HG02840 (cell line): ENCODE measurements at regions not wholly inside any gene's neighbourhood (a gene's known extent, or its start where the extent isn't known, plus 50 kb on each side); places are given as distances from the start of the nearest gene placed in this dataset.
"Not testable (repeated sequence)": the region's sequence is repeated elsewhere in the genome, so short reads cannot be mapped to it uniquely, and the experiment has no call there.

Experiments used
- ATAC-seq: cut with Tn5 transposase; IDR thresholded peaks from one replicate; pipeline ENCODE4 v1.9.1; 2021; ENCODE audit warnings: mild to moderate bottlenecking, moderate library complexity, moderate number of reproducible peaks; ENCODE audit not compliant: unreplicated experiment, low FRiP score

DNA sequence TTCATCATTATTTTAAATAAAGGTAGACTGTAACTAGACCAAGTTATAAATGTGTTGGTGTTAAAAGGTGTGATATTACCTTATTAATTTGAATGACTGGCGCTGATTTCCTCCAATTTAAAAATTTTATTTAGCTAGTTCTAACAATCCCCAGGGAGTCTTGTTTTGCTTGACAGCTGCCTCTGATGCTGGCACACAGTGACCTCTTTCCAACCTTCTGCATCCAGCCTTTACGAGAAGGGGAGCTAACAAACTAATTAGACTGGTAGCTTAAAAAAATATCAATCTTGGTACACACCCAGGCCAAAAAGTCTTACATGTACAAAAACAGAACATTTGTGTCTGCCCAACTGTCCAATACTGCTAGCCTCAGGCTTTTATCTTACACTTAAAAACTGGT lies 51.8 kb upstream of the ENPEP start:
- ATAC-seq = no peak

DNA sequence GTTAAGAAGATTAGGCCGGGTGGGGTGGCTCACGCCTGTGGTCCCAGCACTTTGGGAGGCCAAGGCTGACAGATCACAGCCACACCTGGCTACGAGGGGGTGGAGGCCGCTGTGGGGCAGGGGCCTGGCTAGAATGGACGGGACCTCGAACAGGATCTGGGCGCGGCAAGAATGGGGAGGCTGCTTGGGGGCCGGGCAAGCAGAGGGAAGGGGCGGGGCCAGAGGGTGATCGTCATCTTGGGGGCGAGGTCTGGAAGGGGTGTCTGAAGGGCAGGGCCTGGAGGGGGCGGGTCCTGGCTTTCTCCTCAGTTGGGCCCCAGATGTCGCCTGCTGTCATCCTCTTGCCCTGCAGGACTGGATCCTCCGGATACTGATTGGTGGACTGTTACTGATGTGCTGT lies 57.3 kb upstream of the ENPEP start:
- ATAC-seq = no peak

DNA sequence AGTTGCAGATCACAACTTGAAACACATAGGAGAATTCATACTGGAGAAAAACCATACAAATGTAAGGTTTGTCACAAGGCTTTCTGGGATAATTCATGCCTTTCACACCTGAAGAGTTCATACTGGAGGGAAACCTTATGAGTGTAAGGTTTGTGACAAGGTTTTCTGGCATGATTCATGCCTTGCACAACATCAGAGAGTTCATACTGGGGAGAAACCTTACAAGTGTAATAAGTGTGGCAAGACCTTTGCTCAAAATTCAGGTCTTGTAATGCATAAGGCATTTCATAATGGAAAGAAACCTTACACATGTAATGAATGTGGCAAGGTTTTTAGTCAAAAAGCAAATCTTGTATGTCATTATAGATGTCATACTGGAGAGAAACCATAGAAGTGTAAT lies 58.8 kb upstream of the ENPEP start:
- ATAC-seq = no peak

DNA sequence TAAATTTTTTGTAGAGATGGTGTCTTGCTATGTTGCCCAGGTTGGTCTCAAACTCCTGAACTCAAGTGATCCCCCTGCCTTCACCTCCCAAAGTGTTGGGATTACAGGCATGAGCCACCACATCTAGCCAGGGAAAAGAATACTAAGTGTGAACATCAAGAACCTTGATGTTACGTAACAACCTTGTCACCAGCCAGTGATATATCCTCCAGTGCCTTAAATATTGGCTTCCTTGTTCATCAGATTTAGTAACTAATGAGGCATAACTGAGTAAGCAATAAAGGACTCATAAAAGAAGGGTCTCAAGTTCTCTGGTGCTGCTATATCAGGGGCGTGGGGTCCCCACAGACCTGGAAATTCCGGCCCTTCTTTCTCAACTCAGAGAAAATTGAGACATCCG lies 60.5 kb upstream of the ENPEP start:
- ATAC-seq = no peak

DNA sequence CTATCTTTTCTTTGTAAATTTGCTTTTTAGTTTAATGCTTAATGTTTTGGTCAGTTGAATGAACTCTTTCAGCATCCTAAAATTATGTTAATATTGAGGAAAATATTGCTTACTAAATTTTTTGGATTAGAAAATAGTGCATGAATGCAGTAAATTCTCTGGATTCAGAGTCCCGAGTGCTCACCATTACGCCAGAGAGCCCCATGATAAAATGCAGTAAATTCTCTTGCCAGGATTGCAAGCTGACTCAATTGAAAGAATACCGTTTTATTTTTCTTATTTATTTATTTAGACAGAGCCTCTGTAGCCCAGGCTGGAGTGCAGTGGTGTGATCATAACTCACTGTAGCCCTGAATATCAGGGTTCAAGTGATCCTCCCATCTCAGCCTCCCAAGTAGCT lies 60.9 kb upstream of the ENPEP start:
- ATAC-seq = no peak

DNA sequence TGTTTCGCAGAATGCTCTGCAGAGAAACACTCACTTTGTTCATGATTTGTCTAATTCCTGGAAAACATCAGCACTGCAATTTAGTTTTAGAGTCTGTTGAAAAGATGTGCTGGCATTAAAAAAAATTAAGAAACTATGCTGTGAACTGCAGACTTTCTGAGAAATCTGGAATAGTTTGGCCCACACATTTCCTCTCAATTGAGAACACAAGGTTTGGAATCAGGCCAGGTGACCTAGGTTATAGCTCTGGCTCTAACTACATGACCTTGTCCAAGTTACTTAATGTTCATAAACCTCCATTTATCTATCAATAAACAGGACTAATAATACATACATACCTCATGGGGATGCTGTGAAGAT lies 61.4 kb upstream of the ENPEP start:
- no peak for ATAC-seq

DNA sequence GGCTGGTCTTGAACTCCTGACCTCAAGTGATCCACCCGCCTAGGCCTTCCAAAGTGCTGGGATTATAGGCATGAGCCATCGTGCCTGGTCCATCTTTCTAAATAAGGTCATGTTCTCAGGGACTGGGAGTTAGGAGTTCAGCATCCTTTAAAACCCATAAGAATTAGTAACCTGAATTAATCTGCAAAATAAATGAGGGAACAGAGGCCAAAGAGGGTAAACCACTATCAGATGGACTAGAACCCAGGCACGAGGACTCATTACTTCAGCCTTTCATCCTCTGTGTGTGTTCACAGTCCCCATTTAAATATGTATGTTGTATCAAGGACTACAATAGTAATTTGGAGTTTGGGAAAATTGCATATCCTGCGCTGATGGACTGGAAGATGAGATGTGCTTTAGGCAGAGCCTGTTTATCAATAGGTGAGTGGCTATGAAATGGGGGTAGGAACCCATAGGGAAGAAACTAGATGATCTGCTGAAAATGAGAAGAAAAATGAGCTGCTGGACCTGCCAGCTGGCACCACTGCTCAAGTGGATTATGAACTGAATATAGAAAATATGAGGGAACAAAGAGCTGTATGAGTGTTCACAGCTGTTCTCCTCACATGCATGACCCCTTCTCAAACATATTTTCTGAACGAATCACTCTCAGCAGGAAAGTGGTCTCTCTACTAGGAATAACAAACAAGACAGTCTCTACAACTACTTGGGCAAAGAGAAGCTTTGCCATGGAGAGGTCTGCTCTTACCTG lies 62.0 kb upstream of the ENPEP start:
- not testable (repeated sequence) for ATAC-seq

DNA sequence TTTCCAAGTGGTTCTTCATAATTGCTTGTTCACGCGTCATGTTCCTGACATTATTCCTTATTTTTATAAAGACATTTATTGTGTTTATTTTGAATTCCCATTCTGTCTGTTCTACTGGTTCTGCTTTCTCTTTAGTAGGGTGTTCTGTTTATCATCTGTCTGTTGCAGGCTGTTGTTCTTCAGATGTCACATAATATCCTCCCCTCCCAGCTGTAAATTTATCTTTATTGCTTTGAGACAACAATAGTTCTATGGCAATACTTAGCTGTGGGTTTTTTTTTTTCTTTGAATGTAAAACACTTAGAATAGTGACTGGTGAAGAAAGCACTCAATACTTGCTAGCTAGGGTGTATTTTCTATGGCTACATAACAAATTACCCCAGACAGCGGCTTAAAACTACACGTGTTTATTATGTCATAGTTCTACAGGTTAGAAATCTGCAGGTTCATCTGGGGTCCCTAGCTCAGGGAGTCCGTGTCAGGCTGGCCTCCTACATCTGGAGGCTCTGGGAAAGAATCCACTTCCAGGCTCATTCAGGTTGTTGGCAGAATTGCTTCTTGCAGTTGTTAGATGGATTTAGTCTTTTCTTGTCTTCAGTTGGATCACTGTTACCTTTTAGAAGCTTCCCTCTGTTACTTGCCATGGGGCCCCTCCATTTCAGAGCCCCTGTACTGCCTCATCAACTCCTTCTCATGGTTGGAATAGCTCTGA lies 63.4 kb upstream of the ENPEP start:
- ATAC-seq = no peak

DNA sequence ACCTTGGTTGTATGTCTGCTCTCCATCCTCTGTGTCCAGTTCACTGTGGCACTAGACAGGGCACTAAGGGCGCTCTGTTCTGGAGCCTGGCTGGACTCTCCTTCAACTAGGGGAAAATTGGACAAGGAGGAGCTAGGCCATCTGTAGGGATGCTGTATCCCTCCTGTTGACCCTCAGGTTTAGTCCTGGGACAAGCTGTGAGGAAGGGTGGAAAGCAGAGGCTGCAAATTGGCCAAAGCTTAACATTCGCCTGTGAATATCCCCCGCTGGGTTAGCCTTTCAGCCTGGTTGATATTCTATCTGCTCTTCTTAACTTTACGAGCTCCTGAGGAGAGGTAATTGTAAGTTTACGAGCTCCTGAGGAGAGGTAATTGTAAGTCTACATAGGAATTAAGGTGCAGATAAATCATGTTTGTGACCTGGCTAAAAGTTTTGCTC lies 64.4 kb upstream of the ENPEP start:
- ATAC-seq = no peak

DNA sequence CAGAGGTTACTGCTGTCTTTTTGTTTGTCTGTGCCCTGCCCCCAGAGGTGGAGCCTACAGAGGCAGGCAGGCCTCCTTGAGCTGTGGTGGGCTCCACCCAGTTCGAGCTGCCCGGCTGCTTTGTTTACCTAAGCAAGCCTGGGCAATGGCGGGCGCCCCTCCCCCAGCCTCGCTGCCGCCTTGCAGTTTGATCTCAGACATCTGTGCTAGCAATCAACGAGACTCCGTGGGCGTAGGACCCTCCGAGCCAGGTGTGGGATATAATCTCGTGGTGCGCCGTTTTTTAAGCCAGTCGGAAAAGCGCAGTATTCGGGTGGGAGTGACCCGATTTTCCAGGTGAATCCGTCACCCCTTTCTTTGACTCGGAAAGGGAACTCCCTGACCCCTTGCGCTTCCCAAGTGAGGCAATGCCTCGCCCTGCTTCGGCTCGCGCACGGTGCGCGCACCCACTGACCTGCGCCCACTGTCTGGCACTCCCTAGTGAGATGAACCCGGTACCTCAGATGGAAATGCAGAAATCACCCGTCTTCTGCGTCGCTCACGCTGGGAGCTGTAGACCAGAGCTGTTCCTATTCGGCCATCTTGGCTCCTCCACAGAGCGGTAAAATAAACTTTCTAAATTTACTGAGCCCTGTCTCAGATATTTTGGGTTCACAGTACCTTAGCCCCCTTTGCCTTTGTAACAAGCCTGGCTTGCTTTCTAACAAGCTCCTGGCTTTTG lies 64.9 kb upstream of the ENPEP start:
- not testable (repeated sequence) for ATAC-seq

DNA sequence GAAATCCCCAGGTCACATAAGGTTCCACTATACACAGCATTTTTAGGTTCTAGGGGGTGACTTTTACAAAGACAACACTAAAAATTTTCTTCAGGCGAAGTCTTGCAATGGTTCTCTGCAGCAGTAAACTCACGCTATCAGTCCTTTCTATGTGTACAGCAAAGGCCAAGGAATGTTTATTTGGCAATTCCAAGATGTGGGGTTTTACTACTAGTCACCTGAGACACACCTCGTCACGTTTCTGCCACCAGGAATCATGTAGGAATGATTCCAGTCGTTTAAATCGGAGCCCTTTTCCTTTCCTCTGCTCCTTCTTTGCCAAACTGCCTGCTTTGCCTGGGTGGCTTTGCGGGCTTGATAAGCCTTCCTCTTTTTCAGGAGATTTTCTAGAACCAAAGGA lies 75.9 kb upstream of the ENPEP start:
- ATAC-seq = no peak

DNA sequence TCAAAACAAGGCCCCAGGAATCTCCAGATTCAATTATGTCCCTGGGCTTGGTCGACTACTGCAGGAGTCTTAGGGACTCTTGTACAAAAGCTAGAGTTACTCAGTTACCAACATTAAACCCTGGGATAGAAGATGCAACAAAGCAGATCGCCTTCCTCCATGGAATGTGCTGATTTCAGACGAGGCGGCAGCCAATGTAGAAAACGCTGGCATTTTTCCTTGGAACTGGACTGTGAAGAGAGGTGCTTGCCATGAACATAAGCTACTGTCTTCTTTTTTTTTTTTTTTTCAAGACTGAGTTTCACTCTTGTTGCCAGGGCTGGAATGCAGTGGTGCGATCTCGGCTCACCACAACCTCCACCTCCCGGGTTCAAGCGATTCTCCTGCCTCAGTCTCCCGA lies 76.9 kb upstream of the ENPEP start:
- not testable (repeated sequence) for ATAC-seq

DNA sequence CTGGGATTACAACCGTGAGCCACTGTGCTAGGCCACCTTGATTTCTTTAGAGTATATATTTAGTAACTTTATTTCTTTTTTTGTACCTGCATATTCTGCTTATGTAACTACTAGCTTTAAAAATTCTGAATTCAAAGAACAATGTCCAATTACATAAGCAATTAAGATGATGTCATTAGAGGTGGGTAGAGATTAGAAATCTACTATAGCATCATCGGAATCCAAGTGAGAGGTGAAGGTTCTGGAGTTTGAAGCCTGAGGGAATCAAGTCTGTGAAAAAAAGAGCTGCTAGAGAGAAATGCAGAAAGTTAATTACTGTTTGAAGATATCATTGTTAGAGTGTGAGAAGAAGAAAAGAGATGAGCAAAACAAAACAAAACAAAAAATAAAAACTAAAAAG lies 79.0 kb upstream of the ENPEP start:
- ATAC-seq = no peak

DNA sequence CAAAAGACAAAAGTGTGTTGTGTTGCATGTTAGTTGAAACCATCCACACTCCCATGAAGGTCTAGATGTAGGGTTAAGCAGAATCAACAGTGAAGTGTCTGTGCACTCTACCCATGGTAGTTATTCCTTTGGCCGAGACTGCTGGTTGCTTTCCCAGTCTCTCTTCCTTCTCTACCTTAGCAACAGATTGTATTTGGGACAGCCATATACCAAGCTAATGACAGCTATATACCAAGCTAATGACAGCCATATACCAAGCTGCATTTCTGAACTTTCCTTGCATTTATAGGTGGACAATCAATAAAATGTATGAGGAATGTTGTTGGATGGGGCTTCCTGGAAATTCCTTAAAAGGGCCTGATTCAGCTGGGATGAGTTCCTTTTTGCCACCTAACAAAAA lies 80.5 kb upstream of the ENPEP start:
- ATAC-seq = no peak

DNA sequence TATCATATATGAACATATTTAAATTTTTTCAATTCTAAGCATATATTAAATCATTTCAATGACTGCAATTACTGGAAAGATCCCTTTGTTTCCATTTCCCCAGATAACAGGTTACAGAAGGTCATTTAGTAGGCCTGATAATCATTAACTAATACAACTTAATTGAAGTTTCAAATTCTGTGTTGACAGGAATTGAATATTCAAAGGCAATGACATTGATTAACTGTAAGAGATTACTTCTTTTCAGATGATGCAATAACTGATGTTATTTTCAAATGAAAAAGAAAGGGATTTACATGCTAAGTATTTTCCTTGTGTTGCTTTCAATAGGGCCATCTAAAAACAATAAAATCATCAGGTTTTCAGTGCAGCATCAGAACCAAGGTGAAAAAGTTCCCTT lies 81.1 kb upstream of the ENPEP start:
- ATAC-seq = no peak

DNA sequence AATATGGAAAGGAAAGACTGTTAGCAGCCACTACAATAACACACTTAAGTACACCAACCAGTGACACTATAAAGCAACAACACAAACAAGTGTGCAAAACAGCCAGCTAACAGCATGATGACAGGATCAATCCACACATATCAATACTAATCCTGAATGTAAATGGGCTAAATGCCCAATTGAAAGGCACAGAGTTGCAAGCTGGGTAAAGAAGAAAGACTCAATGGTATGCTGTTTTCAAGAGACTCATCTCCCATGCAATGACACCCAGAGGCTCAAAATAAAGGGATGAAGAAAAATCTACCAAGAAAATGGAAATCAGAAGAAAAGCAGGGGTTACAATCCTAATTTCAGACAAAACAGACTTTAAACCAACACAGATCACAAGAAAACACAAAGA lies 94.2 kb upstream of the ENPEP start:
- no peak for ATAC-seq

DNA sequence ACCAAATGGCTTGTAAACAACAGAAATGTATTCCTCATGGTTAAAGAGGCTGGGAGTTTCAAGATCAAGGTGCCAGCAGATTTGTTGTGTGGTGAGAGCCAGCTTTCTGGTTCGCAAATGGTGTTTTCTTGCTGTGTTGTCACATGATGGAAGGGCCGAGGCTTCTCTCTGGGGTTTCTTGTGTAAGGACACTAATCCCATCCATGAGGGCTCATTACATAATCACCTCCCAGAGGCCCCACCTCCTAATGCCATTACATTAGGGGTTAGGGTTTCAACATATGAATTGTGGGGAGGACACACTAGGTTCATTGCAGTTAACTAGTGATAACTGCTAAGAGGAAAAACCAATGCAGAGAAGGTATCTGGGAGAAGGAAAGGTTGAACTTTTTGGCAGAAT lies 103.5 kb upstream of the ENPEP start:
- no peak for ATAC-seq

DNA sequence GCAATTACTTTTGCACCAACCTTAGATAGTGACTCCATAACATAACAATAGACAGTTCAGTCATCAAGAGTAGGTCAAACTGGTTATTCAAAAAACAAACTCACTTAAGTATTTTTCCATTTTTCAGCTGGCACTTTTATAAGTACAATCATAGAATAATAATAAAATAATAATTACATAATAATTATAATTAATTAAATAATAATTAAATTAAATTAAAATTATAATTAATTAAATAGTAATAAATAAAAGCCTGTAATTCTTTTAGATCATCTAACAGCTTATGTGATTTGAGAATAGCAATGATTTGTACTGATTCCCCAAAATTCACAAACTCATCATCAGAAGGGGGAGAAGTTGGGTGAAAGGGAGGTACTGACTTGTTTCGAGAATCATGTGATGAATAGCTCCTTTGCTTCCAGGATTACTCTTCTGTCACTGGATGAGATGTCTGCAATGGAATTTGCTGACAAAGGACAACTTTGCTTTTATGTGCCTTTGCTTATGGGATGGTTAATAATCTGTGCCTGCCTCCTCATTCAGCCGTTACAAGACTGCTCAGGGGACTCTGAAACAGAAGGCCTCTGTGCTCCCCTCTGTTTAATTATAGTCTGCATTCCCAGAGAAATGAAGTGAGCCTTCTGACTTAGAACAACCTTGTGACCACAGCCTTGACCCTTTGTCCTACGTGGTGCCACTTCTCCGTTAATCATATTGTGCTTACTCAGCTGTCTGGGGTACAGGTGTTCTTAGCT lies 104.8 kb upstream of the ENPEP start:
- no peak for ATAC-seq

DNA sequence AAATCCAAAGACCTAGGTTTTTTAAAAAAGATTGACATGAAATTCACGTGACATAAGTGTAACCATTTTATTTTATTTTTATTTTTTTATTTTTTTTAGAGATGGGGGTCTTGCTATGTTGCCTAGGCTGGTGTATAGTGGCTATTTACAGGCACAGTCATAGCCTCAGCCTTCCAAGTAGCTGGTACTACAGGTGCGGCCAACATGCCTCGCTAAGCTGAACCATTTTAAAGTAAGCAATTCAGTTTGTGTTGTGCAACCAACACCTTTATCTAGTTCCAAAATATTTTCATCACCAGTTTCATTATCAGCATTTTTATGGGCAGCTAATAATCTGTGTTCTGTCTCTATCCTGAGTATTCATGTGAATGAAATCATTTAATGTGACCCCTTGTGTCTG lies 107.5 kb upstream of the ENPEP start:
- ATAC-seq = no peak

DNA sequence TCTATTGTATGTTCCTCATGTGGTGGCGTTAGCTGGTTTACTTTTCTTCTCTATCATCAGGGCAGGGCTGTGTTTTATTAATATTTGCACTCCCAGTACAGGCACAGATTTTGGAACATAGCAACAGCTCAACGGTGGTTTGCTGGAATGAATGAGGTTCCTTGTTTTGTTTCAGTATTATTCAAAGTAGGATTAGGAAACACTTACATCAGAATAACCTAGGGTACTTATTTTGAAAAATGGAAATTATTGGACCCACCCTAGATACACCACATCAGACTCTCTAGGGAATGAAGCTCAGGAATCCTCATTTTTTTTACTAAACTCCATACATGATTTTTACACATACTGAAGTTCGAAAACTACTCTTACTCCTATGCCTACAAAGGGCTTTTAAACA lies 108.8 kb upstream of the ENPEP start:
- no peak for ATAC-seq

DNA sequence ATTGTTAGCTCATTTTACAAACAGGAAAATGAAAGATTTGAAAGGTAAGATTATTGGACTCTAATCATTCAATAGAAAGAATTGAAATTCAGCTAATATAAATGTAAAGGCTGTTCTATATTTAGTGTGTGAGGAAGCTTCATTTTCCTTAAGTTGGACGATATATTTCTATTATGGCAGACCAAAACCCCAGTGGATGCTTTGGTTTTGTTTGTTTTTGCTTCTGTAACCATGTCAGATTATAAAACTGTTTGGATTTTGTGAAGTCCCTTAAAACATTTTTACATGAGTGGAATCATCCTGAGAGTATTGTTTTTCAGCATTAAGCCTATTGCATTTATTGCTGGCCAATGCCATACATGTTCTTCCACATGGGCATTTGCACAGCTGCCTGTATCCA lies 110.2 kb upstream of the ENPEP start:
- ATAC-seq = no peak
